Ishikawa (cell line): ENCODE measurements at regions not wholly inside any gene's neighbourhood (a gene's known extent, or its start where the extent isn't known, plus 50 kb on each side); places are given as distances from the start of the nearest gene placed in this dataset.

Source experiments
- CEBPB ChIP-seq: IDR thresholded peaks from 2 replicates; pipeline ENCODE4 v1.6.1; 2012
- CREB1 ChIP-seq: IDR thresholded peaks from 2 replicates; pipeline ENCODE4 v1.6.1; 2012; ENCODE audit warnings: low read depth
- EGR1 ChIP-seq: IDR thresholded peaks from 2 replicates; pipeline ENCODE4 v1.6.1; 2012
- EP300 ChIP-seq: IDR thresholded peaks from 2 replicates; pipeline ENCODE4 v1.6.1; 2012; ENCODE audit warnings: borderline replicate concordance
- FOXM1 ChIP-seq: IDR thresholded peaks from 2 replicates; pipeline ENCODE4 v1.6.1; 2012; ENCODE audit warnings: low read depth, borderline replicate concordance
- NFIC ChIP-seq: IDR thresholded peaks from 2 replicates; pipeline ENCODE4 v1.6.1; 2012
- RAD21 ChIP-seq: IDR thresholded peaks from 2 replicates; pipeline ENCODE4 v1.6.1; 2012; ENCODE audit warnings: low read depth
- TAF1 ChIP-seq: IDR thresholded peaks from 2 replicates; pipeline ENCODE4 v1.6.1; 2012; ENCODE audit warnings: low read depth, mild to moderate bottlenecking
- TCF12 ChIP-seq: IDR thresholded peaks from 2 replicates; pipeline ENCODE4 v1.6.1; 2012; ENCODE audit warnings: low read depth
- TEAD4 ChIP-seq: IDR thresholded peaks from 2 replicates; pipeline ENCODE4 v1.6.1; 2012
- YY1 ChIP-seq: IDR thresholded peaks from 2 replicates; pipeline ENCODE4 v1.6.1; 2012; ENCODE audit warnings: low read depth
- ZBTB7A ChIP-seq: IDR thresholded peaks from 2 replicates; pipeline ENCODE4 v1.6.1; 2012; ENCODE audit warnings: low read depth
- TF ChIP-seq, protein P1 (sequence below): IDR thresholded peaks from 2 replicates; pipeline ENCODE4 v1.6.1; 2012
- TF ChIP-seq, protein P2 (sequence below): IDR thresholded peaks from 2 replicates; pipeline ENCODE4 v1.6.1; 2012
- TF ChIP-seq, protein P3 (sequence below): IDR thresholded peaks from 2 replicates; pipeline ENCODE4 v1.6.1; 2012; ENCODE audit warnings: low read depth, mild to moderate bottlenecking

DNA sequence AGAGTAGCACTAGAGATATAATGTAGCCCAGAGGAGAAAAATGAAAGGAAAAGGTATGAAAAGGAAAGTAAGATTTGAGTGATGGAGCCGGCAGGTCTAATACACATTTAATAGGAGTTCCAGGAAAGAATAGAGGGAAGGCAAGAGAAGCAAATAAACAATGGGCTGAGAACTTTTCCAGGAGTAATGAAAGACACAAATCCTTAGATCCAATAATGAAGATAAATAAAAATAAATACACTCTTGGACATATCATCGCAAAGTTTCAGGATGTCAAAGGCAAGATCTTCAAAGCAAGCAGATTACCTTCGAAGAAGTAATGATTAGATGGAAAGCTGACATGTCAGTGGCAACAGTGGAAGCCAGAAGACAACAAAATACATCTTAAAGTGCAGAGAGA lies 102.0 kb upstream of the YWHAQ start:
- TF ChIP-seq CEBPB (no peak), TCF12 (no peak), ZBTB7A (no peak)

DNA sequence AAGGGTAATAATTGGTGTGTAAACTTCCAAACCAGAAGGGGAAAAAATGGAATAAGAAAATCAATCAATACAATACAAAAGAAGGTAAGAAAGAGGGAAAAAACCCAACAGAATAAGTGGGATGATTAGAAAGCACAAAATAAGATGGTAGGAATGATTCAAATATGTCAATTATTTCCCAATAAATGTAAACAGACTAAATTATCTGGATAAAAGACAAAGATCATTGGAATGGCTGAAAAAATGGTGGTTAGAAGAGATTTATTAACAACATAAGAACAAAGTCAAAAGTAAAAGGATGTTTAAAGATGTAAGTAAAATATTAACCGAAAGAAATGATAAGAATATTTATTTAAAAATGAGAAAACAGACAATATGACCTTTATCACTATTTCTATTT lies 103.5 kb upstream of the YWHAQ start:
- TF ChIP-seq NFIC (no peak), EGR1 (no peak), FOXM1 (no peak), TCF12 (no peak)
- TF ChIP-seq, protein P1, sequence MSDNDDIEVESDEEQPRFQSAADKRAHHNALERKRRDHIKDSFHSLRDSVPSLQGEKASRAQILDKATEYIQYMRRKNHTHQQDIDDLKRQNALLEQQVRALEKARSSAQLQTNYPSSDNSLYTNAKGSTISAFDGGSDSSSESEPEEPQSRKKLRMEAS = no peak
- TF ChIP-seq, protein P2, sequence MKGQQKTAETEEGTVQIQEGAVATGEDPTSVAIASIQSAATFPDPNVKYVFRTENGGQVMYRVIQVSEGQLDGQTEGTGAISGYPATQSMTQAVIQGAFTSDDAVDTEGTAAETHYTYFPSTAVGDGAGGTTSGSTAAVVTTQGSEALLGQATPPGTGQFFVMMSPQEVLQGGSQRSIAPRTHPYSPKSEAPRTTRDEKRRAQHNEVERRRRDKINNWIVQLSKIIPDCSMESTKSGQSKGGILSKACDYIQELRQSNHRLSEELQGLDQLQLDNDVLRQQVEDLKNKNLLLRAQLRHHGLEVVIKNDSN = no peak

DNA sequence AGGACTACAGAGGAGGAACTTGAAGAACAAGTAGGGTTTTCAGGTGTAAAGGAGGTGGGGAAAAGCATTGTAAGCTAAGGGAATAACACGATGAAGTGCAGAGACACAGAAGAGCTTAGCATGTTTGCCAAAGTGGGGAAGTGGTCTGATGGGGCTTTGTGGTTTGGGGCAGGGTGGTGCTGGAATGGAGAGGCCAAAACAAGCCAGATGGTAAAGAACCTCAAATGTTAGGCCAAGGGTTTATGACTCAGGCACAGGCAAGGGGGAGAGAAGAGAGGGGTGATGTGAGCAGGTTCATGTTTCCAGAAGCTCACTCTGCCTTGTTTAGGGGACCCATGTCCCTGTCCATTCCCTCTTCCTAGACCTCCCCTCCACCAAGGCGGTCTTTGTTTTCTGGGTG lies 104.5 kb upstream of the YWHAQ start:
- TF ChIP-seq TAF1 (no peak), CEBPB (no peak), TEAD4 (no peak), FOXM1 (no peak), YY1 (no peak), RAD21 (no peak), EGR1 (no peak), ZBTB7A (no peak), CREB1 (no peak), NFIC (no peak), EP300 (no peak), TCF12 (no peak)
- TF ChIP-seq, protein P2 = no peak
- TF ChIP-seq, protein P3, sequence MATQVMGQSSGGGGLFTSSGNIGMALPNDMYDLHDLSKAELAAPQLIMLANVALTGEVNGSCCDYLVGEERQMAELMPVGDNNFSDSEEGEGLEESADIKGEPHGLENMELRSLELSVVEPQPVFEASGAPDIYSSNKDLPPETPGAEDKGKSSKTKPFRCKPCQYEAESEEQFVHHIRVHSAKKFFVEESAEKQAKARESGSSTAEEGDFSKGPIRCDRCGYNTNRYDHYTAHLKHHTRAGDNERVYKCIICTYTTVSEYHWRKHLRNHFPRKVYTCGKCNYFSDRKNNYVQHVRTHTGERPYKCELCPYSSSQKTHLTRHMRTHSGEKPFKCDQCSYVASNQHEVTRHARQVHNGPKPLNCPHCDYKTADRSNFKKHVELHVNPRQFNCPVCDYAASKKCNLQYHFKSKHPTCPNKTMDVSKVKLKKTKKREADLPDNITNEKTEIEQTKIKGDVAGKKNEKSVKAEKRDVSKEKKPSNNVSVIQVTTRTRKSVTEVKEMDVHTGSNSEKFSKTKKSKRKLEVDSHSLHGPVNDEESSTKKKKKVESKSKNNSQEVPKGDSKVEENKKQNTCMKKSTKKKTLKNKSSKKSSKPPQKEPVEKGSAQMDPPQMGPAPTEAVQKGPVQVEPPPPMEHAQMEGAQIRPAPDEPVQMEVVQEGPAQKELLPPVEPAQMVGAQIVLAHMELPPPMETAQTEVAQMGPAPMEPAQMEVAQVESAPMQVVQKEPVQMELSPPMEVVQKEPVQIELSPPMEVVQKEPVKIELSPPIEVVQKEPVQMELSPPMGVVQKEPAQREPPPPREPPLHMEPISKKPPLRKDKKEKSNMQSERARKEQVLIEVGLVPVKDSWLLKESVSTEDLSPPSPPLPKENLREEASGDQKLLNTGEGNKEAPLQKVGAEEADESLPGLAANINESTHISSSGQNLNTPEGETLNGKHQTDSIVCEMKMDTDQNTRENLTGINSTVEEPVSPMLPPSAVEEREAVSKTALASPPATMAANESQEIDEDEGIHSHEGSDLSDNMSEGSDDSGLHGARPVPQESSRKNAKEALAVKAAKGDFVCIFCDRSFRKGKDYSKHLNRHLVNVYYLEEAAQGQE = no peak
- TF ChIP-seq, protein P1 = no peak

DNA sequence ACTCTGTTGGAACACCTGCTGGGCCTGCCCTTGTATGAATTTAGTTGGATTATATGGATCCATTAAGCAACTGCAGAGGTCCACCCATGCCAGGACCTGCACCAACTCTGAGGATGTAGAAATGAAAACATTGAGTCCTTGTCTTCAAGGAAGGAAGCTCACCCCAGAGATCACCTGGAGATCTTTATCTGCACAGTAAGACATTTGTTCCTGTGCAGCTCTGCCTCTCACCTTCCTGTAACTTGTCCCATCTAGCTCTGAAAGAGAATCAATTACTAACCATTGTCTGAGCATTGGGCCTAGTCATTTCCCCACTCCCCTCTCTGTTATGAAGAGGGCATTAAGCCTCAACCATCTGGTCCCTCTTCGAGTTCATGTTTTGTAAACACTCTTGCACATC lies 105.2 kb upstream of the YWHAQ start:
- TF ChIP-seq NFIC (no peak), CREB1 (no peak), YY1 (no peak), RAD21 (no peak), ZBTB7A (no peak), EP300 (no peak), TAF1 (no peak), EGR1 (no peak), TCF12 (no peak)
- TF ChIP-seq, protein P3 = no peak
- TF ChIP-seq, protein P2 = no peak
- TF ChIP-seq, protein P1 = no peak

DNA sequence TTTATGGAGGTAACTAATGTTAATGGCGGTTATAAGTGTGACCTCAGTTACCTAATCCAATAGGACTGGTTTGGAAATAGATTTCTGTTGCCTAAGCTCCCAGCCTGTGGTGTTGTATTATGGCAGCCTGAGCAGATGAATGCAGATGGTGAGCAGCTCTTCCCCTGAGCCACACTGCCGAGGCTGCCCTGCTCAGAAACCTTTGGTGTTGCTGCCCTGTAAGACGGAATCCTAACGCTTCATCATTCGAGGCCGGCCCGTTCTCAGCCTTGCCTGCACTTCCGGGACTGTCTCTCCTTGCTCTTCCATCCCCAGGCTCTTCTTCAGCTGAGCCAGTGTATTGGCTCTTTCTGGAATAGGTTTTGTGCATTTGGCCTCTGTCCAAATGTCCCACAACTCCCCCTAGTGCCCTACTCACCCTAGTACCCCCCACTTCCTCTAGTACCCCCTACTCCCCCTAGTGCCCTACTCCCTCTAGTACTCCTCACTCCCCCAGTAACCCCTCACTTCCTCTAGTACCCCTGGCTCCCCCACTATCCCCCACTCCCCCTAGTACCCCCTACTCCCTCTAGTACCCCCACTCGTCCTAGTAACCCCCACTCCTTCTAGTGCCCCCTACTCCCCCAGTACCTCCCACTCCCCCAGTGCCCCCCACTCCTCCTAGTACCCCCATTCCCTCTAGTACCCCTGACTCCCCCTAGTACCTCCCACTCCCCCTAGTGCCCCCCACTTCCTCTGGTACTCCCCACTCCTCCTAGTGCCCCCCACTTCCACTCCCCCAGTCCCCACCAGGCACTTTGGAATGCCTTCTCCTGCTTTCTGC lies 106.0 kb upstream of the TAF1B start:
- TF ChIP-seq ZBTB7A (no peak), NFIC (peak; percentile 43; the same call in 1 of the 2 replicates)

DNA sequence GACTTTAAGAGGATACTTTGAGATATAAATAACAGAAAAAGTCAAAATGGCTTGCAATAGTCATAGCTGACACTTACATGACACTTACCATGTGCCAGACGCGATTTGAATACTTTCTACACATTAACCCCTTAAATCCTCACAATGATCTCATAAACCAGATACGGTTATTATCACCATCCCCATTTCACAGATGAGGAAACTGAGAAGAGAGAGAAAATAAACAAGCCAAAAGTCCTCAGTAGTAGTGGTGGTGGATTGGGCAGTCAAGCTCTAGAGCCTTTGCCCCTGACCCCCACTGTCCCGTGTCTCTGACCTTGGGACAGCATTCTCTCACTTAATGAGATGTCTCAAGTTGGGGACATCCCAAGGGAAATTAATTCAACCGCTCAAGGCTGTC lies 105.2 kb upstream of the TAF1B start:
- TF ChIP-seq TEAD4 (no peak), CEBPB (no peak), FOXM1 (no peak), CREB1 (no peak), ZBTB7A (no peak), YY1 (no peak), TCF12 (no peak), EP300 (no peak), TAF1 (no peak), EGR1 (no peak), RAD21 (no peak)
- TF ChIP-seq, protein P2 = no peak
- TF ChIP-seq, protein P1 = no peak
